Left renal cortex interstitium (tissue), 4 donors: ENCODE measurements at regions not wholly inside any gene's neighbourhood (a gene's known extent, or its start where the extent isn't known, plus 50 kb on each side); places are given as distances from the start of the nearest gene placed in this dataset.

ENCODE experiments used
- DNase-seq, 4 donors: peaks; one replicate each; pipeline ENCODE4 v3.0.0-alpha.2; 2013; ENCODE audit warnings: low read depth in 4 of 4, low spot score in 2 of 4, missing footprints in 1 of 4

DNA sequence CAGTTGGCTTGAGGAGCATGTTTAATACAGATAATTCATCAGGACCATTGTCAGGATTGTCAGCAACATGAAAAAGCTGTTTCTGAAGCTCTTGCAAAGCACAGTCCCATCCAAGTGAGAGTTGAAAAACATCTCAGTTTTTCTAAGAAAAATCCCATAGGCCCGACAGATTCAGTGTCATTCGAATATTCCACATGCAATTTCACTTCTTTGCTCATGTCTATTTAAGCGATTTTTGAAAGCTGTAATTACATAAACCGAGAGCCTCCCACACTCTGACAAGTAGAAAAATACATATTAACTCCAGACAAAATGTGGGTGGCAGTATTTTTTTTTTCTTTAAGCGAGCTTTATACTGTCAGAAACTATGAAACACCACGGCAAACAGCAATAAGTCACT lies 134.7 kb upstream of the GALNT5 start:
- DNase-seq, result no peak

DNA sequence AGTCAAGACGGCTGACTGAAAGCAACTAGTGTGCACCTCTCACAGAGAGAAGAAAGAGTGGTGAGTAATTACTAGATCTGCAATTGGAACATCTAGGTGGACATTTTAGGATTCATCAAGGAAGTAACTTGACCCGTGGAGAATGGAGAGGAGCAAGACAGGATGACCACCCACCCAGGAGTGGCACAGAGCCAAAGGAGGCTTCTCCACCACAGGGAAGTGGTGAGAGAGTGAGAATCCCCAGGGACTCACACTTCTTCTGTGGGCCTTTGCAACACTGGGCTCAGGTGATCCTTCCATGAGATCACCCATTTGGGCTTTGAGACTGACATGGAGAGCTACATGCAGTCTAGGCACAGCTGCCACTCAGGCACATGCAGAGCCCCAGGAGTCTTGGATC lies 132.8 kb upstream of the GALNT5 start:
- no peak for DNase-seq

DNA sequence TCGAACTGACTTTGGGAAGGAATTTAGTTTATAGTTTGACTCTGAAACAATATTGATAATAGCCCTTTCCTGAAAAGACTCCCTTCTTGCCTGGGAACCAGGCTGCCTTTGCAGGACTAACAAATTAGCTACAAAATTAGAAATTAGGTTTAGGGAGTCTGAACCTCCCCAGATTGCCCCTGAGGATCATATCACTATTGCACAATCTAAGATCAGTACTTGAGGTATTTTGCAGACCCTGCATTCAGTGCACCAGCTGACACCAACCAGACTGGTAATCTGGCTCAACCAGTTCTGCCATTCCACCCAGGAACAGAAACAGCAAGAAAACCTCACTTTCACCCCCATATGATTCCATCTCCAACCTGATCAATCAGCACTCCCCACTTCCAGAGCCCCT lies 131.8 kb upstream of the GALNT5 start:
- DNase-seq, result no peak

DNA sequence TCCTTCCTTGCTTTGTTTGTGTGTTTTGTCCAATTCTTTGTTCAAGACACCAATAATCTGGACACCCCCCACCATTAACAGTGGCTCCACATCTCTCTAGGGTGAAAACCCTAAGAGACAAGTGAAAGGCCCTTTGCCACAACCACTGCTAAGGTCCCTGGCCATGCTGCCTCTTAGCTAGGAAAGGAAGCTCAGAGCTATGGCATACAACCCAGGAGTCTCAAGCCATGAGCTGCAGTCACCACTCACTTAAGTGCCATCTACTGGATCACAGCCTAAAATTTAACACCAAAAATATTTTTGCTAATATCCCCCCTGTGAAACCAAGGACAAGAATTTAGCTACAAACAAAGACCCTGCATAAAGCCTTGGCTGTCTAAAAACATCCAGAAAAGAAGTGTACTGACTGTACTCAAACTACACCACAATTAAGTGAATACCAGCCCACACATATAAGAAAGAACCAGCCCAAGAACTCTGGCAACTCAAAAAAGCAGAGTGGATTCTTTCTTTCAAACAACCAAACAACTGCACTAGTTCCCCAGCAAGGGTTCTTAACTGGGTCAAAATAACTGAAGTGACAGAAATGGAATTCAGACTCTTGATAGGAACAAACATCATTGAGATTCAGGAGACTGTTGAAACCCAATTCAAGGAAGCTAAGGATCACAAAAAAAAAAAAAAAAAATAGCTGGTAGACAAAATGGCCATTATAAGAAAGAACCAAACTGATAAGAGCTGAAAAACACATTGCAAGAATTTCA lies 130.1 kb upstream of the GALNT5 start:
- no peak for DNase-seq

DNA sequence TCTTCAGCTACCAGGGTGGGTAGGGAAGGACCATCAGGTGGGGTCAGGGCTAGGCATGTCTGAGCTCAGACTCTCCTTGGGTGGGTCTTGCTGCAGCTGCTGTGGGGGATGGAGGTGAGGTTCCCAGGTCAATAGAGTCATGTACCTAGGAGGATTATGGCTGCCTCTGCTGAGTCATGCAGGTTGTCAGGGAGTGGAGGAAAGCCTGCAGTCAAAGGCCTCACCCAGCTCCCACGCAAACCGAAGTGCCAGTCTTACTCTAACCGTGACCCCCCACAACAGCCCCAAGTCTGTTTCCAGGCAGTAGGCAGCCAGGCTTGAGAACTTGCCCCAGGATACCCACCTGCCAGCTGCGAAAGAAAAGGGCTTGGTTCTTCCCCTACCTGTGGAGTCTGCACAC lies 113.6 kb upstream of the GALNT5 start:
- no peak for DNase-seq

DNA sequence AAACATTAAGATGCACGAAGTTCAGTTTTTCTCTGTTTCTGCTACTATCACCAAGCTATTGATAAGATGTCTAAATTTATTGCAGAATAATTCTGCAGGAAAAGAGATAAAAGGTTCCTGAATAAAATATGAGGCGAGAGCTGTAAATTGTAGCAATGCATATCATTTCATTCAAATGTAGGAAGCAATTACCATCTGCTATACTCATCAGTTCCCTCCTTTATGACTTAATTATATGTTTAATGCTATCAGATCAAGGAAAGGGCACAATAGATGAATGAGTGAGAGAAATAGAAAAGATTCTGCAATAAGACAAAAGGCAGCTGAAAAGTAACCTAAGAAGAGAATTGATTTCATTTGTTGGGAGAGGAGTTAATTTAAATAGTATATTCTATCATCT lies 108.2 kb upstream of the GALNT5 start:
- DNase-seq, result no peak

DNA sequence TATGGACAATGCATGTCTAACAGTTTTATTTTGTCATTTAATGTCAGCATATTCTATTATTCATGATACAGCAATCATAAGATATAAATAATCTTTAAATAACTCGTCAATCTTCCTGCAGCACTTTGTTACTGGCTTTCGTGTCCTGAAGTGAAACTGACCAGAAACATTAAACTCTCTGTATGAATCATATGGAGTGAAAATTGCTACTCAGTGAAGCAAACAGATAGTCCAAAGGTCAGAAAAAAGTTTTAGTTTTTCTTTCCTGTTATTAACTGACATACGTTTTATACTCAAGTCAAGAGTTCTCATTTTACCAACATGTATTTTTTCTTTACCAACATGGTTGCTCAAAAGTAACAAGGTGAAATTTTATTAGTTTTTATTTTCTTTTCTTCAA lies 106.8 kb upstream of the GALNT5 start:
- DNase-seq, result no peak

DNA sequence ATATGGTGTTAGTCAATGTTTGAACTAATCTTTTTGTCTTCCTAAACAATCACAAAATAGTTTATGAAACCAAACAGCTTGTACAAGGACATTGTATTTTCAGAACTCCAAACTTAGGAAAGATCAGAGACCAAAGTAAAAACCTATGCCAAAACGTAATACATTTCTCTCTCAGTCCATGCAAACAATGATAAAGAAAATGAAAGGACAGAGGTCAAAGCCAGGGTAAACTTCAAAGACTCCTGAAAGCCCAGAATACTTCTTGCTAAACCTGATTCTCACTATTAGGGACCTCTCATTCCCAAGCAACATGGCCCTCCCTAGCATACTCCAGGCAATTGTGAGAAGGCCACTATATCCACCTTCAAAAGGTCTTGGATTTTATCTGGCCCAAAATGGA lies 105.1 kb upstream of the GALNT5 start:
- DNase-seq, result no peak

DNA sequence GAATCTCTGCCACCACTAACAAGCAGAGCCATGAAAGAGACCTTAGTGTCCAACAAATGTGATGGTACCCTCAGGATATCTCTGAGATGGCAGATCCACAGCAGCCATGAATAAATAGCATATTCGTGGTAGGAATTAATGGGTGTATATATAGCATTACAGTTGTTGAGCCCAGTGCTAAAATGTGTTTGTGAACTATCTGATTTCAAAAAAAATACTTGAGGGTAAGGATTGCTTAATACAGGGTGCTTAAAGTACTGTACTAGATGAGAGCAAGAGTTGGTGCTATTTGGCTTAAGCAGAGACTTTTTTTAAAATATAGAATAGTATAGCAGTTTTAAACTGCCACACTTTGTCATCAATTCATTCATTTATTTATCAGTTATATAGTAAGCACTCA lies 101.5 kb upstream of the GALNT5 start:
- no peak for DNase-seq

DNA sequence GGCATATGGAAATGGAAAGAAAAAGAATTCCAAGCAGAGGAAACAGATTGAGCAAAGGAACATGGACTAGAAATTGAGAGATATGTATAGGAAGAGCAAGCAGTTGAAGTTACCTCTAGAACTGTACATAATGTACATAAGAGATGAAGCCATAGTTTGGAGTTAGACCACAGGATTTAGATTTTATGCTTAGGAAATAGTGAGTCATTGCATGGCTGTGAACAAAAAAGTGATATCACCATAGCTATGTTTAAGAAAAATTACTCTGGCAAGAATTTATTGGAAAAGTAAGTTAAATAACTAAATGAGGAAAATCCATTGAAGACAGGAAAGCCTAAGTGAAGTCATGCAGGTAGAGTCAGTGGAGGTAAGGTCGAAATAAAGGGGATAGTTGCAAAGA lies 99.4 kb upstream of the GALNT5 start:
- DNase-seq, result no peak

DNA sequence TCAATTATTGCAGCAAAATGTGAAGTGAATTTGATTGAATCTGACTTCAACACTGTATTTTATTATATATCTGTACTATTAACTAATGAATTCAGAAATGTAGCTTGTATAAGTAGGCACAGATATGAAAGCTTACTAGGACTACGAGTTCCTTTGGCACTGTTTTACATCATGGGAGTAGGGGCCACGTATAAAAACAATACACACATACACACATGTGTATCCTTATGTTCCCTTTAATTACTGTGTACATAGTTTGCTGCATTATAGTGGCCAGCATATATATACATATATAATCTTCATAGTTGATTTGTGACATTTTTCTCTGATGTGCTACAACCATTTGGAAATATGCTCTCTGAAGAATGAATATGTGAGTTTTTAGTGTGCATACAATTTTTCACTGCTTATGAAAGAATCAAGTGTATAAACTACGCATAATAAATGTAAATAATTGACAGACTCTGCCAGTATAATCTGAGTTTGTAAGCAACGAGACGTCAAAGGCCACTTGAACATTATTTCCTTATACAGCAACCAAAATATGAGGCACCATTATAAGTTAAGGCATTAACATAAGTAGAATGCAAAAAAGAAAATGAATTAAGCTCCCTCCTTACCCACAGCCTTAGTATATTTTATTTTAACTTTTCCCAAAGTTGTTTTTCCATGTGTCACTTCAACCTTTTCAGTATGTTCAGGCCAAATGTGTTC lies 98.1 kb upstream of the GALNT5 start:
- no peak for DNase-seq

DNA sequence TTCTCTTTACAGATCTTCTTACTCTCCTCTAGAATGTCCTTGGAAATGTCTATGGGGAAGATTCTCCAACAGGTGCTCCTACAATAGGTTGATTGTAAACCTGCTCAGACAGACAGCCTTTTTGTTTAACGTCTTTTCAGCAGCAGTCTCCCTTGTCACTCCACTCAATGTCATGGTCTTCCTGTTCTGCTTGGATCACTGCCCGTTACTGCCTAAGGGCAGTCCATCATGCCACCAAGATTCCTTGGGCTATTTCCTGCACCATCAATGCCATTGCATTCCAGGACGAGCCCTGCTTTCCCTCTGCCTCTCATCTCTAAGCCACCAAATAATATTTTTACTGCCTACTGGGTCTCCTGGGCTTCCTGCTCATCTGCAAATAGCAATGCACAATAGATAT lies 97.4 kb upstream of the GALNT5 start:
- no peak for DNase-seq

DNA sequence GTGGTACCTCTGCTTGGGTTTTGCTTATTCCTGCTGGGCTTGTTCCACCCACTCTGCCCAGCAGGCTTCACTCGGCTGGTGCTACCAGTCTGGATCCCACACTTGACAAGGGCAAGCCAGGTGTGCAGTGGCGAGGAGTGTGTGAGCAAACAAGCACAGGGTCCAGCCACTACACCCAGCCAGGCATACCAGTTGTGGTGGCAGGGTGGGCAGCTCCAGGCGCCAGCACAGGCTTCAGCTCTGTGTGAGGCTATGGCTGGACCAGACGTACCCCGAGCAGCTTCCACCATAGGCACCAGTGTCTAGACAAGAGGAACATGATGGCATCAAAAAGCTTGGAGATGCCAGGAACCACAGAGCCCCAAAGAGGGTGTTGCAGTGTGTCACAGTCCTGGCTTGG lies 93.1 kb upstream of the GALNT5 start:
- no peak for DNase-seq

DNA sequence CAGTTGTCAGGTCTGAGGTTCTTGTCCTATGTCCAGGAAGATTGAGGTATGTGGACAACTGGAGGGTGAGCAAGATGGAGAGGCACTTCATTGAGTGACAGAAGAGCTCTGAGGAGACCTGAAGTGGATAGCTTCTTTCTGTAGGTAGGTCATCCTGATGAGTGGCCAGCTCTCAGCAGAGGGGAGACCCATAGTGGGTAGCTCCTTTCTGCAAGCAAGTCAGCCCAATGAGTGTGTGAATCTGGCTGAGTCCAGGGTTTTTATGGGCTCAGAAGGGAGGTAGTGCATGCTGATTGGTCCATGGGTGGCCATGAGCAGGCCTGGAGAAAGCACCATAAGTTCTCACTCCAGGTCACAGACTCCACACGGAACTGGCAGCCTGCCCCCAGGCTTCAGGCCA lies 92.6 kb upstream of the GALNT5 start:
- no peak for DNase-seq

DNA sequence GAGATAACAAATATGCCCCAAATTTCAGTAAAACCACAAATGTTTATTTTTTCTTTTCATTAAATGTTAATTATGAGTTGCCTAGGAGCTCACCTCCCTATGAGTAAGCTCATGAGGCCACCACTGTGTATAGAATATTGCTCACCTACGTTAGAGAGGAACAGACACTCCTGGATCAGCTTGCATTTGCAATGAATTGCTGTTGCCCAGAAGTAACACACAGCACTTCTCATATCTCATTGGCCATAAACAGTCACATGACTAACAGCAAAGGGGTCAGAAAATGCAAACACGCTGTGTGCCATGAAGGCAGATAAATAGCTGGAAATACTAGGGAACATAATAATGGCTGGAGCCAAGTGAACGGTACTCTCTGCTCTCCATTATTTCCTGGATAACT lies 89.0 kb upstream of the GALNT5 start:
- no peak for DNase-seq

DNA sequence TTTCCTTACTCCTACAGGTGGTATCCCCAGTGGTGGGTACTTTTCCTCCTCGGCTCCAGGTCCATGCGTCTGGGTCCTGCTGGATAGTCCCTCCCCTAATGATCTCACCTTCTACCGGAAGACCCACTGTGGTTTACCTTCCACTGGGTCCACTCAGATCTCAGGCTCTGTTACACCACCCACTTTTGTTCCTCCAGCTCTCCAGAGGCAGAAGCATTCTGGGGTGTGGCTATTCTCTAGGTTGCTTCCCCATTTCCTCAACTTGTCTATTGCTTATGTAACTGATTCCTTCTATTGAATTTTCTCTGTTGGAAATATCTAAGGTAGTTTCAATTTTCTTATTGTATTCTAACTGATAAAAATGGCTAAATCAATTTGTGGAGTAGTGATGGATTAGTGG lies 87.6 kb upstream of the GALNT5 start:
- no peak for DNase-seq

DNA sequence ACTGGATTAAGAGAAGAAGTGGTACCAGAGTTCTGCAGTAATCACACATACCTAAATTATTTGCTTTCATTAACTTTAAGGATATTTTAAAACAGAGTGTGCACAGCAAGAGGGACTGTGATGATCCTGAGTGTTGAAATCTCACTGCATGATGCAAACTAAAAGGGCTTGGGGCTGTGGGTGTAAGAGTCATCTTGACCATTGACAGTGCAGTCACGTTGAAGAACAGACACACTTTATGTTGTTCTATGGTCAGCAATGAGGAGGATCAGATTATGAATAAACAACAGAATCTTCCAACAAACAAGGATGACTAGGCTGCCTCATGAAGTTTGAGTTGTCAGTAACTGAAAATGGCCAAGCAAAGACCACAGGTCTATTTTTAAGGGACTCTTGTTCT lies 87.2 kb upstream of the GALNT5 start:
- DNase-seq, result no peak

DNA sequence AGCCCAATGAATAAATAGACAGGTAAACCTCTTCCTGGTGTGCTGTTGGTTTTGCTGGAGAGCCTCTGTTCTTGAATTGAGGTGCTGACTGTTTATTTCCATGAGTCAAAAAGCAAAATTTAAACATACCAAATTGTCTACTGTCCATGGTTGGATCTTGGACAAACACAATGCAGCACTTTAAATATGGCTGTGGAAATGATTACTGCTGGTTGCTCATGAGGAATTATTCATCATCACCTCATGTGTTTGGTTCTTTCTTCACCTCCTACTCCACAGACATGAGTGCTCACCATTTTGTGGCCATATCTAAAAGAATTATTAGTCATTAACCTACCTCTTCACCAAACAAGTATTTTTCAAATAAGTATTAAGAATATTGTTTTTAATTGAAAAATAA lies 85.3 kb upstream of the GALNT5 start:
- no peak for DNase-seq

DNA sequence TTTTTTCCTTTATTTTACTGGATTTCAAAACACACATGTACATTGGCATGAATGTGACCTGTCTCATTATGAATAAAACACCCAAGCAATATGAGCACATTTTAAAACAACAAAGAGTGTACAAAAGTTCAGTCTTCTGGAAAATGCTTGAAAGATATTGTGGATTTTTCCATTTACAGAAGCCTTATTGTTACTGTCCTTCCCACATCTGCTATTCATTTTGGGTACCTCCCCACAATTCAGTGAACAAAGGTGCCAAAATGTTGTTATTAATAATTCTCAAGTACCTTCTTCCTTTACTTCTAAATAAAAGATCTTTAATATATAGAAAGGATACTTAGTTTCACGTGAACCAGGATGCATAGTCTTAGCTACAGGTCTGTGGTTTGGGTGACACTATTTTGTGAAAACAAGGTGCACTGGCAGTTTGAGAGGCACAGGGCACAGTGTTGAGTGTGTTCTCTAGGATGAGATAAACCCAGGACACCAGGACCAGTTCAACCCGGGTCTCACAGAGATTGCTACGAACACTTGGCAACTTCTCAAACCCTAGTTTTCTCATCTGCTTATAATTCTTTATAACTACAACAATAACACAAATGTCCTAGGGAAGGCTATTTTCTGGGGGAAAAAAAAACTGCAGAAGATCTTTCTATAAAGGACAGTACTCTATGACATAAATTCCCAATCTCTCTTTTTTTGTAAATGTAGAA lies 84.5 kb upstream of the GALNT5 start:
- no peak for DNase-seq

DNA sequence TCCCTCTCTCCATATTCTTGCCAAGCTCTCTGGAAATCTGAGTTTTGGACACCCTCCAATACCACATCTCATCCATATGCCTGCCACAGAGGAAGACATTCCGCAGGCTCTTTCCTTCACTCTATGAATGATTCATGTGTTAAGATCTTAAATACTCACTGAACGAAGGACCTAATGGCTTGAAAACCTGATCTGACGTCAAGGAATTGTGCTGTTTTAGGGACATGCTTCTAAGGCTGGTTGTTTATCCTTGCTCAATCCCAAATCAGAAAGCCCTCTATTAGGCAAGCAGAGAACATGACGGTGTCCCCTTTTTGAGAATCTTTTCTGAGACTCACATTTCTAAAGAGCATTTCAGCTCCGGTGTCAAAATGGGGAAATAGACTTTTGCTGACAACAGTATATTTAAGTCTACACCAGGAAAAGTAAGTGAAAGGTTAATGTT lies 83.7 kb upstream of the GALNT5 start:
- DNase-seq, result no peak

DNA sequence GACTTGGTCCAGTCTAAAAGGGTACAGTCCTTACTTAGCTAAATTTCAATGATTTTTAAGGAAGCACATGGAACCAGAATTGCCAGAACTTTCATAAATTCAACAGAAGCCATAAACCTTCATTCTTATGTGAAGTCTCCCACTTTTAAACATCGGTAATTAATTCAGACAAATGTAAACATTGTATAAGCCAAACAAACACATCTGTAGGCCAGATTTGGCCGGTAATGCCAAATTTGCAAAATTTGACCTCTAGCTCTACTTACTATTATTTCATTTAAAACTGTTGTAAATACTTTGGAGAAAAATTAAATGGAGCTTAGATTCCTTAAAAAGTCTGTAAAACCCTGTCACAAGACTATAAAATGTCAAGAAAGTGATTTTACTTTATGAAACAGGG lies 83.2 kb upstream of the GALNT5 start:
- DNase-seq, result no peak

DNA sequence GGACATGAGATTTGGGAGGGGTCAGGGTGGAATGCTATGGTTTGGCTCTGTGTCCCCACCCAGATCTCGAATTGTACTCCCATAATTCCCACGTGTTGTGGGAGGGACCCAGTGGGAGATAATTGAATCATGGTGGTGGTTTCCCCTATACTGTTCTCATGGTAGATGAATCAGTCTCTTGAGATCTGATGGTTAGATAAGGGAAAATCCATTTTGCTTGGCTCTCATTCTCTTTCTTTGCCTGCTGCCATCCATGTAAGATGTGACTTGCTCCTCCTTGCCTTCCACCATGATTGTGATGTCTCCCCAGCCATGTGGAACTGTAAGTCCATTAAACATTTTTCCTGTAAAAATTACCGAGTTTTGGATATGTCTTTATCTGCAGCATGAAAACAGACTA lies 80.9 kb upstream of the GALNT5 start:
- no peak for DNase-seq
